Ascending aorta (tissue), 2 donors: ENCODE measurements at regions not wholly inside any gene's neighbourhood (a gene's known extent, or its start where the extent isn't known, plus 50 kb on each side); places are given as distances from the start of the nearest gene placed in this dataset.

ENCODE experiments used
- DNase-seq, 2 donors: peaks; one replicate each; pipeline ENCODE4 v3.0.0-alpha.2; 2019; ENCODE audit warnings: low spot score in 2 of 2
- H3K27ac ChIP-seq, 2 donors: fragments of 200-600 bp; sonication (generic); one replicate each; pipeline ENCODE4 v1.5.1; 2016 to 2017; ENCODE audit warnings: mild to moderate bottlenecking in 1 of 2
- H3K27me3 ChIP-seq: fragments of 200-600 bp; sonication (generic); one replicate; pipeline ENCODE4 v1.5.1; 2017
- H3K36me3 ChIP-seq, 2 donors: fragments of 200-600 bp; sonication (generic); one replicate each; pipeline ENCODE4 v1.5.1; 2016
- H3K4me1 ChIP-seq, 2 donors: fragments of 200-600 bp; sonication (generic); one replicate each; pipeline ENCODE4 v1.5.1; 2016 to 2017; ENCODE audit warnings: mild to moderate bottlenecking in 1 of 2
- H3K4me3 ChIP-seq, 2 donors: fragments of 200-600 bp; sonication (generic); one replicate each; pipeline ENCODE4 v1.5.1; 2016 to 2017; ENCODE audit warnings: mild to moderate bottlenecking in 1 of 2
- H3K9me3 ChIP-seq, 2 donors: fragments of 200-600 bp; sonication (generic); one replicate each; pipeline ENCODE4 v1.5.1; 2016
- intact Hi-C: fragments of 100-400 bp; cut with DNase I; formaldehyde crosslinking; loops from one replicate; pipeline ENCODE4 v1.15.1; 2023
- TF ChIP-seq, protein P1 (sequence below), 3 experiments: fragments of 200-600 bp in 2 of 3; fragments of 450-650 bp in 1 of 3; sonication (generic) in 2 of 3; IDR thresholded peaks; one replicate each; pipeline ENCODE4 v1.5.1; 2016 to 2019; ENCODE audit warnings: antibody characterized with exemption in 3 of 3, mild to moderate bottlenecking in 1 of 3, moderate library complexity in 1 of 3

- no peaks in the 10 kb centered on the region for H3K27me3 ChIP-seq
- no peaks in the 10 kb centered on the region for H3K9me3 ChIP-seq
- TF ChIP-seq, protein P1, sequence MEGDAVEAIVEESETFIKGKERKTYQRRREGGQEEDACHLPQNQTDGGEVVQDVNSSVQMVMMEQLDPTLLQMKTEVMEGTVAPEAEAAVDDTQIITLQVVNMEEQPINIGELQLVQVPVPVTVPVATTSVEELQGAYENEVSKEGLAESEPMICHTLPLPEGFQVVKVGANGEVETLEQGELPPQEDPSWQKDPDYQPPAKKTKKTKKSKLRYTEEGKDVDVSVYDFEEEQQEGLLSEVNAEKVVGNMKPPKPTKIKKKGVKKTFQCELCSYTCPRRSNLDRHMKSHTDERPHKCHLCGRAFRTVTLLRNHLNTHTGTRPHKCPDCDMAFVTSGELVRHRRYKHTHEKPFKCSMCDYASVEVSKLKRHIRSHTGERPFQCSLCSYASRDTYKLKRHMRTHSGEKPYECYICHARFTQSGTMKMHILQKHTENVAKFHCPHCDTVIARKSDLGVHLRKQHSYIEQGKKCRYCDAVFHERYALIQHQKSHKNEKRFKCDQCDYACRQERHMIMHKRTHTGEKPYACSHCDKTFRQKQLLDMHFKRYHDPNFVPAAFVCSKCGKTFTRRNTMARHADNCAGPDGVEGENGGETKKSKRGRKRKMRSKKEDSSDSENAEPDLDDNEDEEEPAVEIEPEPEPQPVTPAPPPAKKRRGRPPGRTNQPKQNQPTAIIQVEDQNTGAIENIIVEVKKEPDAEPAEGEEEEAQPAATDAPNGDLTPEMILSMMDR (IDR thresholded peaks at IDR 0.05), result no peak
- H3K4me3 ChIP-seq, result no peak overlapping the region
- intact Hi-C loops, result no loop called here
- H3K36me3 ChIP-seq, result no peaks in the 10 kb centered on the region
- no peaks in the 10 kb centered on the region for H3K4me1 ChIP-seq
- DNase-seq, result no peak
- no peak overlapping the region for H3K27ac ChIP-seq
These were observed 422.2 kb upstream of the NRXN1 start for GRCh38 chr2:51454177-51454576.

DNA sequence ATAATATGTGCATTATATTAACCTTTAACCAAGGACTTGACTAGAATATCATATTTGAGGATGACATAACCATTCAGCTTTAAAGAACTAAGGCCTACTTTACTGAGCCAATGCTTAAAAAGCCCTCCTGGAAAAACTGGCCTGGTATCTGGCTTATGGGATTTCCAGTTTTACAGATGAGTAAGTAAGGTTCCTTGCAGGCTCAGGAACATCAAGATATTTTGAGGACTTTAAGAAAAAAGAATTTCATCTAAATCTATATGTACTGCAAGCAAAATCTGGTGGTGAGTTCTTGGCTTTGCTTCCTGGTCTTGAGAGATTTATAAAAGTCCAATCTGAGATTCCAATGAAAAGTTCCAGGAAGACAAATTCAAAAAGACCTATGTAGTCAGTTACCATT lies 417.0 kb upstream of the NRXN1 start:
- H3K27me3 ChIP-seq, result no peaks in the 10 kb centered on the region
- intact Hi-C loops, result no loop called here
- no peak overlapping the region for H3K27ac ChIP-seq

DNA sequence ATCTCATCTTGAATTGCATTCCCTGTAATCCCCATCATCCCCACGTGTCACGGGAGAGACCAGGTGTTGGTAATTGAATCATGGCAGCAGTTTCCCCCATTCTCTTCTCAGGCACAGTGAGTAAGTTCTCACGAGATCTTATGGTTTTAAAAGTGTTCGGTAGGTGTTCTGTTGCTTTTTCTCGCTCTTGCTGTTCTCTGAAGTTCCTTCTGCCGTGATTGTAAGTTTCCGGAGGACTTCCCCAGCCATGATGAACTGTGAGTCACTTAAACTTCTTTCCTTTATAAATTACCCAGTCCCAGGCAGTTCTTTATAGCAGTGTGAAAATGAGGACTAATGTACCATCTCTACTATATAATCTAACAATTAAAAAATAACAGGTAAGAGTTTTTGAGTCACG lies 409.9 kb upstream of the NRXN1 start:
- TF ChIP-seq, protein P1 (IDR thresholded peaks at IDR 0.05), result no peak
- no peaks in the 10 kb centered on the region for H3K36me3 ChIP-seq
- no peaks in the 10 kb centered on the region for H3K27me3 ChIP-seq
- no peaks in the 10 kb centered on the region for H3K9me3 ChIP-seq
- H3K4me3 ChIP-seq, result no peak overlapping the region
- H3K27ac ChIP-seq, result no peak overlapping the region
- intact Hi-C loops, result no loop called here
- H3K4me1 ChIP-seq, result no peaks in the 10 kb centered on the region
- no peak for DNase-seq

More for the DNA sequence above, 417.0 kb upstream of the NRXN1 start:
- TF ChIP-seq, protein P1 (IDR thresholded peaks at IDR 0.05), result no peak
- no peak overlapping the region for H3K4me3 ChIP-seq
- H3K36me3 ChIP-seq, result no peaks in the 10 kb centered on the region
- DNase-seq, result no peak
- H3K4me1 ChIP-seq, result no peaks in the 10 kb centered on the region
- no peaks in the 10 kb centered on the region for H3K9me3 ChIP-seq

- intact Hi-C loops, result no loop called here
- Histone ChIP-seq H3K27me3 (no peaks in the 10 kb centered on the region), H3K4me3 (no peak overlapping the region), H3K9me3 (peaks cover 3 to 4% of the 10 kb centered on the region in 2 donors), H3K36me3 (no peaks in the 10 kb centered on the region), H3K4me1 (no peaks in the 10 kb centered on the region), H3K27ac (no peak overlapping the region)
- no peak for DNase-seq
- TF ChIP-seq, protein P1 (IDR thresholded peaks at IDR 0.05), result no peak
These were observed 392.5 kb upstream of the NRXN1 start for GRCh38 chr2:51424418-51424817.

DNA sequence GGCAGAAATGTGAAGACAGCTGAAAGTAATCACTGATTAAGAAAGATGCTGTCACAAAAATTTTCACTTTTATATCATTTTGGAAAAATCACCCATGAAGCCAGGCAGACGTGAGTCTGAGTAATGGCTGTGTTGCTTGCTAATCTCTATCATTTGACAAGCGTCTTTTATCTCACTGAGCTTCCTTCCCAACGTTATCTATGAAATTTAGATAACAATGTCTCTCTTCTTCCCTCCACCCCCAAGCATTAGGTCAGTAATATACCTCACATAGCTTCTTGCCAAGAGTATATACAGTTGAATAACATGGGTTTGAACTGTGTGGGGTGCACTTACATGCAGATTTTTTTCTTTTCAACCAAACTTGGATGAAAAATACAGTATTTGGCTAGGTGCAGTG lies 388.6 kb upstream of the NRXN1 start:
- TF ChIP-seq, protein P1 (IDR thresholded peaks at IDR 0.05), result no peak
- Histone ChIP-seq H3K4me3 (no peak overlapping the region), H3K4me1 (no peaks in the 10 kb centered on the region), H3K9me3 (no peaks in the 10 kb centered on the region), H3K27ac (no peak overlapping the region), H3K27me3 (no peaks in the 10 kb centered on the region), H3K36me3 (no peaks in the 10 kb centered on the region)
- intact Hi-C loops, result no loop called here
- DNase-seq, result no peak

DNA sequence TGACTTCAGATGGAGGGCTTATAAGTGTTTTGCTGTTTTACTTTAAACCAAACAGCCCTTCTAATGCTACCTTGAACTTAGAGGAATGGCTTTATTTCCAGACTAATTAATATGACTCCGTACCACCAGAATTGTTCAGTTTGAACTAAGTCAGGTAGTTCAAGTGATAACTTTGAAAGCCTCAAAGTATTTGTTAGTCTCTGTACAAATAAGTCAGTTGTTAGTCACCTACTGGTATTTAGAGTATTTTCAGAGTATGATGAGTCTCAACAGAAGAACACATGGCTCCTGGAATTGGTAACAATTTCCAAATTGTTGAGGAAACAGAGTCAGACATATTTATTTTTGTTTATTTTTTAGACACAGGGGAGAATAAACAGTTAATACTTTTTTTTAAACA lies 381.8 kb upstream of the NRXN1 start:
- no peak for DNase-seq
- intact Hi-C loops, result no loop called here
- no peak overlapping the region for H3K27ac ChIP-seq
- TF ChIP-seq, protein P1 (IDR thresholded peaks at IDR 0.05), result no peak
- no peaks in the 10 kb centered on the region for H3K27me3 ChIP-seq
- H3K36me3 ChIP-seq, result no peaks in the 10 kb centered on the region
- H3K4me3 ChIP-seq, result no peak overlapping the region
- no peaks in the 10 kb centered on the region for H3K4me1 ChIP-seq
- no peaks in the 10 kb centered on the region for H3K9me3 ChIP-seq
